HG03575 (cell line): ENCODE measurements at regions not wholly inside any gene's neighbourhood (a gene's known extent, or its start where the extent isn't known, plus 50 kb on each side); places are given as distances from the start of the nearest gene placed in this dataset.
"Not testable (repeated sequence)": the region's sequence is repeated elsewhere in the genome, so short reads cannot be mapped to it uniquely, and the experiment has no call there.

ENCODE experiments used
- ATAC-seq: cut with Tn5 transposase; IDR thresholded peaks from one replicate; pipeline ENCODE4 v1.9.1; 2021; ENCODE audit not compliant: unreplicated experiment, insufficient number of reproducible peaks, low FRiP score; ENCODE audit errors: extremely low read depth

GRCh38 chr22:49664371-49664881 is 163.2 kb downstream of the BRD1 start:
- ATAC-seq, result no peak

GRCh38 chr22:49663823-49664222 is 163.8 kb downstream of the BRD1 start:
- no peak for ATAC-seq

- ATAC-seq, result no peak
Observed at GRCh38 chr22:49663311-49663711, 164.4 kb downstream of the BRD1 start.

GRCh38 chr22:49662681-49663080 is 165.0 kb downstream of the BRD1 start:
- ATAC-seq, result no peak

- ATAC-seq, result no peak
Observed at GRCh38 chr22:49660794-49661781, 166.6 kb downstream of the BRD1 start.

GRCh38 chr22:49660321-49660720 is 167.4 kb downstream of the BRD1 start:
- ATAC-seq, result no peak

GRCh38 chr22:49659924-49660315 is 167.8 kb downstream of the BRD1 start:
- ATAC-seq, result no peak

- ATAC-seq, result no peak
Observed at GRCh38 chr22:49659281-49659923, 168.3 kb downstream of the BRD1 start.

GRCh38 chr22:49658902-49659280 is 168.8 kb downstream of the BRD1 start:
- ATAC-seq, result no peak

GRCh38 chr22:49657974-49658590 is 169.6 kb downstream of the BRD1 start:
- ATAC-seq, result no peak

- no peak for ATAC-seq
Observed at GRCh38 chr22:49657275-49657973, 170.2 kb downstream of the BRD1 start.

GRCh38 chr22:49656883-49657274 is 170.8 kb downstream of the BRD1 start:
- ATAC-seq, result not testable (repeated sequence)

- no peak for ATAC-seq
Observed at GRCh38 chr22:49656291-49656851, 171.3 kb downstream of the BRD1 start.

GRCh38 chr22:49655168-49655812 is 172.4 kb downstream of the BRD1 start:
- no peak for ATAC-seq

GRCh38 chr22:49650336-49651241 is 177.1 kb downstream of the BRD1 start:
- no peak for ATAC-seq

GRCh38 chr22:49649166-49650068 is 178.3 kb downstream of the BRD1 start:
- ATAC-seq, result no peak
